OCI-LY3 (cell line): ENCODE measurements at regions not wholly inside any gene's neighbourhood (a gene's known extent, or its start where the extent isn't known, plus 50 kb on each side); places are given as distances from the start of the nearest gene placed in this dataset.

Source experiments
- CTCF ChIP-seq: fragments of 200-600, 300-600 bp; sonication (generic); IDR thresholded peaks from 2 replicates; pipeline ENCODE4 v1.5.1; 2014; ENCODE audit warnings: antibody characterized with exemption, low read length, low read depth
- EZH2phosphoT487 ChIP-seq: fragments of 200-600 bp; shearing (Covaris generic); IDR thresholded peaks from 2 replicates; pipeline ENCODE4 v1.6.1; 2018; ENCODE audit warnings: antibody characterized with exemption, mixed run types, low read depth

- no peak for TF ChIP-seq CTCF
- no peak for TF ChIP-seq EZH2phosphoT487
Measured at GRCh38 chr1:17908945-17909344, 153.8 kb downstream of the ACTL8 start.
